Gastroesophageal sphincter (tissue), 4 donors: ENCODE measurements at regions not wholly inside any gene's neighbourhood (a gene's known extent, or its start where the extent isn't known, plus 50 kb on each side); places are given as distances from the start of the nearest gene placed in this dataset.

Experiments used
- ATAC-seq: fragments of 150-250 bp; one replicate; pipeline ENCODE4 v1.9.1; 2016; ENCODE audit warnings: mild to moderate bottlenecking, moderate library complexity
- H3K27ac ChIP-seq, 4 donors: fragments of 200-600 bp; sonication (generic) in 3 of 4; 1 replicate in 3 of 4; 2 replicates in 1 of 4; pipeline ENCODE4 v1.5.1; 2016 to 2019
- H3K27me3 ChIP-seq: fragments of 200-600 bp; sonication (generic); one replicate; pipeline ENCODE4 v1.5.1; 2019
- H3K36me3 ChIP-seq, 2 donors: fragments of 200-600 bp; sonication (generic); one replicate each; pipeline ENCODE4 v1.5.1; 2019; ENCODE audit warnings: control low read depth in 1 of 2
- H3K4me1 ChIP-seq, 3 donors: fragments of 200-600 bp; sonication (generic); 1 replicate in 2 of 3; 2 replicates in 1 of 3; pipeline ENCODE4 v1.5.1; 2016 to 2019; ENCODE audit warnings: control low read depth in 2 of 3
- H3K4me3 ChIP-seq, 2 donors: fragments of 200-600 bp; sonication (generic); one replicate each; pipeline ENCODE4 v1.5.1; 2019; ENCODE audit warnings: mild to moderate bottlenecking in 1 of 2, moderate library complexity in 1 of 2
- H3K9me3 ChIP-seq, 3 donors: fragments of 200-600 bp; sonication (generic); one replicate each; pipeline ENCODE4 v1.5.1; 2017 to 2019; ENCODE audit warnings: control low read depth in 2 of 3
- EP300 ChIP-seq: sonication (generic); formaldehyde crosslinking; IDR thresholded peaks from one replicate; pipeline ENCODE4 v1.6.1; 2017; ENCODE audit warnings: antibody characterized with exemption, mild to moderate bottlenecking
- POLR2A ChIP-seq, 2 donors: fragments of 450-650 bp; IDR thresholded peaks; one replicate each; pipeline ENCODE4 v1.6.1; 2017; ENCODE audit warnings: antibody characterized with exemption in 2 of 2, mild to moderate bottlenecking in 2 of 2, moderate library complexity in 1 of 2
- POLR2AphosphoS5 ChIP-seq: sonication (generic); formaldehyde crosslinking; IDR thresholded peaks from one replicate; pipeline ENCODE4 v1.6.1; 2017; ENCODE audit warnings: antibody characterized with exemption
- WGBS, 2 donors: methylation state at CpG; one replicate each; pipeline ENCODE4 v1.1.5; 2018; ENCODE audit warnings: low coverage in 1 of 2; 5-methylcytosine and 5-hydroxymethylcytosine counted together
- TF ChIP-seq, protein P1 (sequence below), 4 experiments: fragments of 200-600 bp in 2 of 4; fragments of 450-650 bp in 2 of 4; sonication (generic) in 1 of 4; IDR thresholded peaks; one replicate each; pipeline ENCODE4 v1.5.1; 2017 to 2019; ENCODE audit warnings: antibody characterized with exemption in 4 of 4, mild to moderate bottlenecking in 2 of 4, moderate library complexity in 2 of 4

DNA sequence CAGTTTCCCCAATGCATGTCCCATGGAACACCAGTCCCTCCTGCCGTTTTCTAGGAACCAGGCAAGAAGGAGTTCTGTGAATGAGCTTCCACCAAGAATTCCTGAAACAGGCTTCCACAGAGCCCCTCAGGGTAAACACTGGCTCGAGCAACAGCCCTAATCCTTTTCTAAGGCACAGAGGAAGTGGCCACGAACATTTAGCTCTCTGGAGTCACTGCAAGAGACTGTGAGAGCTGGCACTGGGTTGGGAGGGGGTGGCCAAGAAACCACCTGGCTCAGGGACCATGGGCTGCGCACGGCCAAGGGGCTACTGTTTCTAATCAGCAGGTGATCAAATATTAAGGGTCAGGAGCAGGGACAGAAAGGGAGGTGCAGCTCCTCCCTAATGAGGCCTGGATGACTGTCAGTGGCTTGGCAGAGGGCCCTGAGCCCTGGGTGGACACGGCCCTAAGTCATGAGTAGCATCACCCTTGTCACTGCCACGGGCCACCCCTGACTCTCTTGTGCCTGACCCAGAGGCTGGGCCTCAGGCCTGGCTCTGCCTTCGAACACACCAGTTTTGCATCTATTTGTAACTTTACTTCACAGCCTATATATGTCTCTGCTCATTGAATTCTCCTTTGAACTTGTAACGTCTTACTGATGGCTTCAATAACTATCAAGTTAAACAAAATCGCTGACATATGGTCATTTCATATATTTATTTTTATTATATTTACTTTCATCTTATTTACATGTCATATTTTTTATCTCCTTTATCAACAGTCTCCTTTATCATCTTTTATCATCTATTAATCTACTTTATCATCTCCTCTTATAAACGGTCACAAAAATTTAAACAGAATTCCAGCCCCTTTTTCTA, 154.0 kb downstream of the DICER1 start:
- H3K27me3 ChIP-seq: peaks cover 6% of the 10 kb centered on the region
- H3K9me3 ChIP-seq: no peaks in the 10 kb centered on the region
- no peaks in the 10 kb centered on the region for H3K4me1 ChIP-seq
- no peaks in the 10 kb centered on the region for H3K36me3 ChIP-seq
- WGBS, 2 donors: 86% methylated on average over 5 to 7 of the region's 11 CpGs
- no peak overlapping the region for H3K4me3 ChIP-seq
- H3K27ac ChIP-seq: no peak overlapping the region
- TF ChIP-seq POLR2A (IDR thresholded peaks at IDR 0.05): no peak
- TF ChIP-seq EP300: no peak
- TF ChIP-seq POLR2AphosphoS5: no peak
- TF ChIP-seq, protein P1, sequence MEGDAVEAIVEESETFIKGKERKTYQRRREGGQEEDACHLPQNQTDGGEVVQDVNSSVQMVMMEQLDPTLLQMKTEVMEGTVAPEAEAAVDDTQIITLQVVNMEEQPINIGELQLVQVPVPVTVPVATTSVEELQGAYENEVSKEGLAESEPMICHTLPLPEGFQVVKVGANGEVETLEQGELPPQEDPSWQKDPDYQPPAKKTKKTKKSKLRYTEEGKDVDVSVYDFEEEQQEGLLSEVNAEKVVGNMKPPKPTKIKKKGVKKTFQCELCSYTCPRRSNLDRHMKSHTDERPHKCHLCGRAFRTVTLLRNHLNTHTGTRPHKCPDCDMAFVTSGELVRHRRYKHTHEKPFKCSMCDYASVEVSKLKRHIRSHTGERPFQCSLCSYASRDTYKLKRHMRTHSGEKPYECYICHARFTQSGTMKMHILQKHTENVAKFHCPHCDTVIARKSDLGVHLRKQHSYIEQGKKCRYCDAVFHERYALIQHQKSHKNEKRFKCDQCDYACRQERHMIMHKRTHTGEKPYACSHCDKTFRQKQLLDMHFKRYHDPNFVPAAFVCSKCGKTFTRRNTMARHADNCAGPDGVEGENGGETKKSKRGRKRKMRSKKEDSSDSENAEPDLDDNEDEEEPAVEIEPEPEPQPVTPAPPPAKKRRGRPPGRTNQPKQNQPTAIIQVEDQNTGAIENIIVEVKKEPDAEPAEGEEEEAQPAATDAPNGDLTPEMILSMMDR (IDR thresholded peaks at IDR 0.05): no peak
- ATAC-seq: no peak

DNA sequence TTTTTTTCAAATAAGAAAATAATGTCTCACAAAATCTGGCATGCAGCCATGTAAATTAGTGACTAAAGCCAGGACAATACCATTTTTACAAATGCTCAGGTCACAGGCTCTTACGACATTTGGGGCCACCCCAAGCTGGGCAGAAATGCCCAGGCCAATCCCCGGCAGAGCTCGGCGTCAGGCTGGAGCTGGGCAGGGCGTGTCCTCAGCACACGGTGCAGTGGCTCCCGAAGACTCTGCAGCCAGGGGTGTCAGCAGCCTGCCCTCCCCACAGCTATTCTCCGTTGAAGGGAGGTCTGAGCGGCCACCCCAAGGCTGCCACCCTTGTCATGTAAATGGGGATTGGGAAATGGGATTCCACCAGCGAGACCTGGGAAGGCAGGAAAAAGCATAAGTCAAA, 158.6 kb downstream of the DICER1 start:
- H3K9me3 ChIP-seq: no peaks in the 10 kb centered on the region
- no peaks in the 10 kb centered on the region for H3K4me1 ChIP-seq
- TF ChIP-seq POLR2A (IDR thresholded peaks at IDR 0.05) (no peak), EP300 (no peak), POLR2AphosphoS5 (no peak)
- TF ChIP-seq, protein P1 (IDR thresholded peaks at IDR 0.05): no peak
- H3K36me3 ChIP-seq: no peaks in the 10 kb centered on the region
- ATAC-seq: no peak
- WGBS, 2 donors: 50% methylated on average over 1 of the region's 10 CpGs; no CpG with 5 or more reads in 1 of the 2 donors
- no peak overlapping the region for H3K27ac ChIP-seq
- no peak overlapping the region for H3K4me3 ChIP-seq
- peaks cover 12% of the 10 kb centered on the region for H3K27me3 ChIP-seq

DNA sequence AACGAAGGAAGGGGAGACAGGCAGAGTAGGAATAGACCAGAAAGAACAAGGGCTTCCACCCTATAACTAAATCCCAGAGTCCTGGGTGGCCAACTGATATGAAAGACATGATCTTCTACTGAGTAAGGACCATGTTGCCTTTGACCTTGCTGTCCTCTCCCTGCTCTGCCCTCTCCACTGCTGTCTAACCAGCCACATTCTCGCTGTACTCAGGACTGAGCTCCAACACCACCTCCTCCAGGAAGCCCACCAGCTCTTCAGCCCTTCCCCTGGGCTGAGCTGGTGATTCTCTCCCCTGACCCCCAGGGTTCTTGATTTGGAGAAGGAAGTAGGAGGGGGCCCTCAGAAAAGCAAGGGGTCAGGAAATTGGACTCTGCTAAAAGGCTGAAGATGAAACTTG, 159.2 kb downstream of the DICER1 start:
- Histone ChIP-seq H3K27ac (no peak overlapping the region), H3K36me3 (no peaks in the 10 kb centered on the region), H3K27me3 (peaks cover 12% of the 10 kb centered on the region), H3K4me1 (no peaks in the 10 kb centered on the region), H3K4me3 (no peak overlapping the region), H3K9me3 (no peaks in the 10 kb centered on the region)
- no peak for TF ChIP-seq POLR2AphosphoS5
- no peak for TF ChIP-seq POLR2A (IDR thresholded peaks at IDR 0.05)
- TF ChIP-seq, protein P1 (IDR thresholded peaks at IDR 0.05): no peak
- no peak for TF ChIP-seq EP300
- 69 to 100% methylated on average over 1 to 2 of the region's 2 CpGs for WGBS, 2 donors
- no peak for ATAC-seq

DNA sequence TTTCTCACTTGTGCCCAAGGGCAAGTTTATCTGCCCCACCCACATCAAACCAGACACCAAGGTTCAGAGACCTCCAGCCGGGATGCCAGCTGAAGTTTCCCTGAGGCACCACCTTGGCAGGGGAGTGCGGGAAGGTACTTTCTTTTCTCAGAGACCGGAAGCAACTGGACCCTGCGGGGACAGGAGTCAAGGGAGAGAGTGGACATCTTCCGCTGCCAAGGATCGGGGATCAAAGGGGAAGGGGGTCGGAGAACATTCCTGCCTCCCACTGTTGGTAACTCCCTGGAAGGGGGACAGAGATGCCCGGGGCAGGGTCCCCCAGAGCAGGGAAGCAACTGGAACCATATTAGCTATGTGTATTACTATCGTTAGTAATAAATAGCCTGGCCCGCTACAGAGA, 161.8 kb downstream of the DICER1 start:
- Histone ChIP-seq H3K27ac (no peak overlapping the region), H3K9me3 (no peaks in the 10 kb centered on the region), H3K27me3 (peaks cover 12% of the 10 kb centered on the region), H3K36me3 (no peaks in the 10 kb centered on the region), H3K4me3 (no peak overlapping the region), H3K4me1 (no peaks in the 10 kb centered on the region)
- WGBS, 2 donors: 86% methylated on average over 6 of the region's 10 CpGs; no CpG with 5 or more reads in 1 of the 2 donors
- no peak for ATAC-seq
- TF ChIP-seq POLR2AphosphoS5 (no peak), EP300 (no peak), POLR2A (IDR thresholded peaks at IDR 0.05) (no peak)
- TF ChIP-seq, protein P1 (IDR thresholded peaks at IDR 0.05): no peak

DNA sequence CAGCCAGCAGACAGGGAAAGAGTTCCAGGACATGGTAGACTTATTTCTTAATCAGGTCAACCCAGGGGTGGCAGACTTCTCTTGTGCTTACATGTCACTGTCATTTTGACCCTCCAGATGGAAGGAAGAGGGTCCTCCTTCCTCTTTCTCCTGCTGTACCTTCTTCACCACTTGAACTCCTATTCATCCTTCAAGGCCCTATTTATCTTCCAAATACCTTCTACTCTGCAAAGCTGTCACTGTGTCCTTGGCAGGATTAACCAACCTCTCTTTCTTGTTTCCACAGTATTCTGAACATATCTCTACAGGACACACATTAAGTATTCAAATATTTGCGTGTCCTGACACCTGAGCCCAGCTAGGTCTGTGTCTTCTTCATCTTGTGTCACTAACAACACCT, 163.1 kb downstream of the DICER1 start:
- H3K4me3 ChIP-seq: no peak overlapping the region
- ATAC-seq: no peak
- no peaks in the 10 kb centered on the region for H3K4me1 ChIP-seq
- TF ChIP-seq EP300 (no peak), POLR2A (IDR thresholded peaks at IDR 0.05) (no peak), POLR2AphosphoS5 (no peak)
- 93 to 100% methylated on average over 1 of the region's 1 CpG for WGBS, 2 donors
- no peaks in the 10 kb centered on the region for H3K9me3 ChIP-seq
- peaks cover 12% of the 10 kb centered on the region for H3K27me3 ChIP-seq
- no peaks in the 10 kb centered on the region for H3K36me3 ChIP-seq
- no peak overlapping the region for H3K27ac ChIP-seq
